Right atrium auricular region (tissue), 2 donors: ENCODE measurements at regions not wholly inside any gene's neighbourhood (a gene's known extent, or its start where the extent isn't known, plus 50 kb on each side); places are given as distances from the start of the nearest gene placed in this dataset.
A peak's percentile ranks its signal among the peaks of the same experiment; 100 is the strongest.

Experiments
- DNase-seq: peaks from one replicate; pipeline ENCODE4 v3.0.0-alpha.2; 2019; ENCODE audit warnings: low spot score
- H3K27ac ChIP-seq, 2 donors: fragments of 200-600 bp; sonication (generic); 1 replicate in 1 of 2; 2 replicates in 1 of 2; pipeline ENCODE4 v1.5.1; 2016 to 2019
- H3K27me3 ChIP-seq, 2 donors: fragments of 200-600 bp; sonication (generic); one replicate each; pipeline versions ENCODE4 v1.5.1 to v1.6.0; 2017 to 2019
- H3K36me3 ChIP-seq: fragments of 200-600 bp; sonication (generic); one replicate; pipeline ENCODE4 v1.5.1; 2016
- H3K4me1 ChIP-seq, 2 donors: fragments of 200-600 bp; sonication (generic); one replicate each; pipeline versions ENCODE4 v1.5.1 to v1.6.0; 2017 to 2019
- H3K4me3 ChIP-seq, 2 donors: fragments of 200-600 bp; sonication (generic); 1 replicate in 1 of 2; 2 replicates in 1 of 2; pipeline ENCODE4 v1.5.1; 2017 to 2019; ENCODE audit warnings: mild to moderate bottlenecking in 1 of 2, moderate library complexity in 1 of 2
- H3K9me3 ChIP-seq, 2 donors: fragments of 200-600 bp; sonication (generic); one replicate each; pipeline ENCODE4 v1.5.1; 2019
- TF ChIP-seq, protein P1 (sequence below), 2 donors: fragments of 200-600 bp; sonication (generic); IDR thresholded peaks; one replicate each; pipeline ENCODE4 v1.5.1; 2019; ENCODE audit warnings: antibody characterized with exemption in 2 of 2

- Histone ChIP-seq H3K9me3 (no peaks in the 10 kb centered on the region), H3K27ac (peak overlapping the region; percentile 60 to 67), H3K36me3 (no peaks in the 10 kb centered on the region), H3K27me3 (no peaks in the 10 kb centered on the region), H3K4me3 (no peak overlapping the region), H3K4me1 (peaks cover 0 to 18% of the 10 kb centered on the region in 2 donors)
- TF ChIP-seq, protein P1, sequence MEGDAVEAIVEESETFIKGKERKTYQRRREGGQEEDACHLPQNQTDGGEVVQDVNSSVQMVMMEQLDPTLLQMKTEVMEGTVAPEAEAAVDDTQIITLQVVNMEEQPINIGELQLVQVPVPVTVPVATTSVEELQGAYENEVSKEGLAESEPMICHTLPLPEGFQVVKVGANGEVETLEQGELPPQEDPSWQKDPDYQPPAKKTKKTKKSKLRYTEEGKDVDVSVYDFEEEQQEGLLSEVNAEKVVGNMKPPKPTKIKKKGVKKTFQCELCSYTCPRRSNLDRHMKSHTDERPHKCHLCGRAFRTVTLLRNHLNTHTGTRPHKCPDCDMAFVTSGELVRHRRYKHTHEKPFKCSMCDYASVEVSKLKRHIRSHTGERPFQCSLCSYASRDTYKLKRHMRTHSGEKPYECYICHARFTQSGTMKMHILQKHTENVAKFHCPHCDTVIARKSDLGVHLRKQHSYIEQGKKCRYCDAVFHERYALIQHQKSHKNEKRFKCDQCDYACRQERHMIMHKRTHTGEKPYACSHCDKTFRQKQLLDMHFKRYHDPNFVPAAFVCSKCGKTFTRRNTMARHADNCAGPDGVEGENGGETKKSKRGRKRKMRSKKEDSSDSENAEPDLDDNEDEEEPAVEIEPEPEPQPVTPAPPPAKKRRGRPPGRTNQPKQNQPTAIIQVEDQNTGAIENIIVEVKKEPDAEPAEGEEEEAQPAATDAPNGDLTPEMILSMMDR (IDR thresholded peaks at IDR 0.05), result no peak
- DNase-seq, result no peak
Observed at GRCh38 chr6:21986703-21987102, 310.1 kb downstream of the PRL start.

DNA sequence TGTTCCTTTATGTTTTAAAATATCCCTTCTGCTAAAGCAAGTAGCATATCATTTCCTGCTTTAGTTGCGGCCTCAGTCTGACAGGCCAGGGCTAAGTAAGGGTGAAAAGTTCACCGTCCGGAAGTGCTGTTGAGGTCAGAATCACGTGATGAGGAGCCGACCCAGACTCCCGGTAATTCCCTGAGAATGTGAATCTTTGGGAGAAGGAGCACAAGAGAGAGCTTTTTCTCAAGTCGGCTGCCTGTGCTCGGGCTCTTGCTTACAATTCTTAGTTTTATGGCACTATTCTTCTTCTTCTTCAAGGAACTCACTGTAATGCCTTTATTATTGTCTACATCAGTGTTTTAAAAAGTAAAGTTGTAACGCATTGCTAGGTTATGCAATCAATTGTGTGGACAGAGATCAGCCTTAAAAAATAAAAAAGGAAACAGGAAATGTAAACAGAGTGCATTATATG lies 309.3 kb downstream of the PRL start:
- TF ChIP-seq, protein P1 (IDR thresholded peaks at IDR 0.05), result no peak
- Histone ChIP-seq H3K27ac (peak overlapping the region; percentile 60 to 67), H3K4me1 (peaks cover 0 to 18% of the 10 kb centered on the region in 2 donors), H3K27me3 (no peaks in the 10 kb centered on the region), H3K36me3 (no peaks in the 10 kb centered on the region), H3K9me3 (no peaks in the 10 kb centered on the region), H3K4me3 (peak overlapping the region; percentile 7 to 28)
- peak; percentile 90 for DNase-seq

- TF ChIP-seq, protein P1 (IDR thresholded peaks at IDR 0.05), result no peak
- no peaks in the 10 kb centered on the region for H3K9me3 ChIP-seq
- H3K4me1 ChIP-seq, result peaks cover 0 to 18% of the 10 kb centered on the region in 2 donors
- H3K36me3 ChIP-seq, result no peaks in the 10 kb centered on the region
- no peak overlapping the region for H3K27ac ChIP-seq
- no peak overlapping the region for H3K4me3 ChIP-seq
- no peak for DNase-seq
- no peaks in the 10 kb centered on the region for H3K27me3 ChIP-seq
Observed at GRCh38 chr6:21990577-21990976, 306.3 kb downstream of the PRL start.

DNA sequence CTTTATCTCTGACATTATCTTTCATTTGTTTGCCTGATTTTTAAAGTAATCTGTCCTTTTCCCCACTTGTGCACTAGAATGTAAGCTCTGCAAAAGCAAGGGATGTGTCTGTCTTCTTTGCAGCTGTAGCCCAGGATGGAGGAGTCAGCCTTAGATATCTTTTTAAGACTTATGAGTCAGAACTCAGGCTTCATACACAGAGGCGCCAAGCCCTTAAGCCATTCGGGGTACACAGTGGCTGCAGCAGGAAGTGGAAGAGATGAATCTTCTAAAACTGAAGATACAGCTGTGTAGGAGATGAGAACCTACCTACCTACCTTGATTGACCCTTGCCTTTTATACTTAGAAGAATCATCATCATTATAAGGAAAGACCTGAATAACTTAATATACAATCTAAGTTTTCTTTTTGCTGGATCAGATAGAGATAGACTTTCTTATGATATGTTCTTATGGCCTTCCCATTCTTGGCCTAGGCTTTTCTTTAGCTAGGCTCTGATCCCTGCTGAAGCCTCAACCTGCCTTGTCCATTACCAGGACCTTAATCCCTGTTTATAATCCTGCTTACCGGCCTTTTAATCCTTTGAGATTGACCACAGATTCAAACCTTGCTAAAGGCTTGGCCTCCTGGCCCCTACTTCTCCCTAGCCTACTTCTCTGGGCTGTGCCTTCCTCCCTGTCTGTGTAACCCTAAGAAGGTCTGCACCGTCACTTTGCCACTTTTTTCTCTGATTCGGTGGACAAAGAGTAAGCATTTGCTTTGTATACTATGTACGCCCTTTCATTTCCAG lies 304.5 kb downstream of the PRL start:
- no peaks in the 10 kb centered on the region for H3K27me3 ChIP-seq
- no peak overlapping the region for H3K27ac ChIP-seq
- no peak overlapping the region for H3K4me3 ChIP-seq
- peaks cover 0 to 10% of the 10 kb centered on the region in 2 donors for H3K4me1 ChIP-seq
- no peaks in the 10 kb centered on the region for H3K9me3 ChIP-seq
- TF ChIP-seq, protein P1 (IDR thresholded peaks at IDR 0.05), result no peak
- no peak for DNase-seq
- no peaks in the 10 kb centered on the region for H3K36me3 ChIP-seq

DNA sequence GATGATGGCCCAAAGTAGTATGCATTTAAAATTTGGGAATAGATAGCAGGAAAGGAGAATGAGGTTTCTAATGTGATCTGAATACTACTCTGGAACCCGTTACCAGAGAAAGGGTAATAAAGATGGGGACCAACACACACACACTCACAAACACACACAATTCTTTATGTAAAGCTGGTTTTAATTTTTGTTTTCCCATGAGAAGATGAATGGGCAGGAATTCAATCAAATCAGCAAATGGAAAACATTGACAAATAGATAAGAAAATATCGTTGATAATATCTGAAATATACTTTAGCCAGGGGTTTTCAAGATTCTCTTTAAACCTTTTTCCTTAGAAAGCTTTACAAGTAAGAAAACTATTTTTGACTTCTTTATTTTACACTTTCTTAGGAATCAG lies 303.0 kb downstream of the PRL start:
- H3K27ac ChIP-seq, result no peak overlapping the region
- TF ChIP-seq, protein P1 (IDR thresholded peaks at IDR 0.05), result no peak
- H3K27me3 ChIP-seq, result no peaks in the 10 kb centered on the region
- peaks cover 0 to 17% of the 10 kb centered on the region in 2 donors for H3K4me1 ChIP-seq
- no peak for DNase-seq
- H3K9me3 ChIP-seq, result no peaks in the 10 kb centered on the region
- no peaks in the 10 kb centered on the region for H3K36me3 ChIP-seq
- no peak overlapping the region for H3K4me3 ChIP-seq
